Stimulated activated CD8-positive, alpha-beta memory T cell treated with anti-CD3 and anti-CD28 coated beads, Interleukin-2, amount 100 ng/mL, for 48 hours (primary cell): ENCODE measurements at regions not wholly inside any gene's neighbourhood (a gene's known extent, or its start where the extent isn't known, plus 50 kb on each side); places are given as distances from the start of the nearest gene placed in this dataset.

Experiments
- DNase-seq, 2 donors: peaks; one replicate each; pipeline ENCODE4 v3.0.0-alpha.2; 2020; ENCODE audit warnings: low read depth in 2 of 2

- no peak for DNase-seq
These were observed 57.4 kb upstream of the CCDC167 start for GRCh38 chr6:37556881-37557644.

- no peak for DNase-seq
These were observed 55.5 kb upstream of the CCDC167 start for GRCh38 chr6:37555040-37555781.

- DNase-seq = no peak
These were observed 54.8 kb upstream of the CCDC167 start for GRCh38 chr6:37554480-37554819.

- no peak for DNase-seq
These were observed 52.6 kb upstream of the CCDC167 start for GRCh38 chr6:37552267-37552666.

GRCh38 chr6:37551867-37552266, 52.2 kb upstream of the CCDC167 start:
- DNase-seq = no peak

- DNase-seq = no peak
These were observed 51.8 kb upstream of the CCDC167 start for GRCh38 chr6:37551446-37551845.

- DNase-seq = no peak
These were observed 51.3 kb upstream of the CCDC167 start for GRCh38 chr6:37551002-37551401.

- no peak for DNase-seq
These were observed 50.6 kb upstream of the CCDC167 start for GRCh38 chr6:37550191-37550831.

GRCh38 chr6:37549558-37549957, 49.9 kb upstream of the CCDC167 start:
- DNase-seq = no peak
